Effector memory CD8-positive, alpha-beta T cell (primary cell): ENCODE measurements at regions not wholly inside any gene's neighbourhood (a gene's known extent, or its start where the extent isn't known, plus 50 kb on each side); places are given as distances from the start of the nearest gene placed in this dataset.
"Not testable (repeated sequence)": the region's sequence is repeated elsewhere in the genome, so short reads cannot be mapped to it uniquely, and the experiment has no call there.

Experiments
- ATAC-seq: fragments of 150-1000 bp; cut with Tn5 transposase; replicated peaks from 2 replicates; pipeline ENCODE4 v1.10.0; 2021; ENCODE audit warnings: mild to moderate bottlenecking, moderate library complexity
- DNase-seq, 3 experiments: peaks; one replicate each; pipeline ENCODE4 v3.0.0; 2021
- H3K27ac Mint-ChIP-seq, 2 donors: one replicate each; pipeline ENCODE4 v1.8.0; 2022; ENCODE audit warnings: mild to moderate bottlenecking in 2 of 2, mixed read lengths in 2 of 2, moderate library complexity in 2 of 2
- H3K27me3 Mint-ChIP-seq, 2 donors: one replicate each; pipeline ENCODE4 v1.8.0; 2022; ENCODE audit warnings: mixed read lengths in 2 of 2
- H3K36me3 Mint-ChIP-seq: one replicate; pipeline ENCODE4 v1.8.0; 2022; ENCODE audit warnings: mild to moderate bottlenecking, moderate library complexity, mixed read lengths; ENCODE audit not compliant: insufficient read depth
- H3K4me1 Mint-ChIP-seq, 2 donors: one replicate each; pipeline ENCODE4 v1.8.0; 2022; ENCODE audit warnings: low read depth in 2 of 2, mixed read lengths in 2 of 2
- H3K4me3 Mint-ChIP-seq, 2 donors: one replicate each; pipeline ENCODE4 v1.8.0; 2022; ENCODE audit warnings: mild to moderate bottlenecking in 2 of 2, mixed read lengths in 2 of 2, moderate library complexity in 2 of 2
- H3K9me3 Mint-ChIP-seq, 2 donors: one replicate each; pipeline ENCODE4 v1.8.0; 2022; ENCODE audit warnings: mixed read lengths in 2 of 2

DNA sequence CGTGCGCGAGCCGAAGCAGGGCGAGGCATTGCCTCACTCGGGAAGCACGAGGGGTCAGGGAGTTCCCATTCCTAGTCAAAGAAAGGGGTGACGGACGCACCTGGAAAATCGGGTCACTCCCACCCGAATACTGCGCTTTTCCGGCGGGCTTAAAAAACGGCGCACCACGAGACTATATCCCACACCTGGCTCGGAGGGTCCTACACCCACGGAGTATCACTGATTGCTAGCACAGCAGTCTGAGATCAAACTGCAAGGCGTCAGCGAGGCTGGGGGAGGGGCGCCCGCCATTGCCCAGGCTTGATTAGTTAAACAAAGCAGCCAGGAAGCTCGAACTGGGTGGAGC is 520.0 kb upstream of the GRM7 start:
- H3K9me3 Mint-ChIP-seq, H3K4me1 Mint-ChIP-seq, H3K4me3 Mint-ChIP-seq, H3K27me3 Mint-ChIP-seq, ATAC-seq, H3K36me3 Mint-ChIP-seq, H3K27ac Mint-ChIP-seq, DNase-seq: not testable (repeated sequence)

DNA sequence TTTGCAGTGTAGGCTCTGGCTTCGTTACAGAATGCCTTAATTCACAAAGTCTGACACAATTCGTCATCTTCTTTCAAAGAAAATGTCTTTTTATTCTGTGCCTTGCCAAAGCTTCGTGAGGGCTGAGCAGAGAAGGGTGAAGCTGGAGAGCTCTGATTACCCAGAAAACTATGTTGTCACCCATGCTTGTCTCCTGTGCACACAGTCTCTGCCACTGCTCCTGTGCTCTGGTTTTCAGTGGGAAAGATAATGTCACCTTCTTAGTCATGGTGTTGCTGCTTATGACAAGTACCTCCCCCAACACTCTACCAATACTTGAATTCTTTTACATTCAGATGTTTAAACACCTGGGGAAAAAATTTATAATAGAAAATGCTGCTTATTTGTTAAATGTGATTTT is 509.2 kb upstream of the GRM7 start:
- ATAC-seq, result no peak
- no peaks in the 10 kb centered on the region for H3K27me3 Mint-ChIP-seq

DNA sequence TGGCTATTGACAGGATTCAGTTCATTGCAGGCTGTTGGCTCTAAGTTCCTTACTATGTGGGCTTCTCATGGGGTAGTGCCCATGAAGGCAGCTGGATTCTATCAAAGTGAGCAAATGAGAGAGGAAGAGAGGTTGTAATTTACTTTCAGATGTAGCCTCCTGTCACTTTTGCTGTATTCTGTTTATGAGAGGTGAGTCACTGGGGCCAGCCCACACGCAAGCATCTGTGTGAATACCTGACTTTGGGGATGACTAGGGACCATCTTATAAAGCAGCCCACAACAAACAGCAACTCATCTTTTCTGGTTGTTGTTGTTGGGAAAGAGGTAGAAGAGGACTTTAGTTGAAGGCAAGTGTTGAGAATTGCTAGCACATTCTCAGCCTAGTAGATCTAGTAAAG is 506.3 kb upstream of the GRM7 start:
- H3K4me3 Mint-ChIP-seq, result no peak overlapping the region
- DNase-seq (no peak), ATAC-seq (no peak)
- H3K36me3 Mint-ChIP-seq, result no peaks in the 10 kb centered on the region
- peaks cover 5 to 12% of the 10 kb centered on the region in 2 donors for H3K9me3 Mint-ChIP-seq
- H3K4me1 Mint-ChIP-seq, result no peaks in the 10 kb centered on the region
- H3K27me3 Mint-ChIP-seq, result no peaks in the 10 kb centered on the region
- H3K27ac Mint-ChIP-seq, result no peak overlapping the region

More for the DNA sequence above, 509.2 kb upstream of the GRM7 start:
- Mint-ChIP-seq H3K27ac (no peak overlapping the region), H3K36me3 (no peaks in the 10 kb centered on the region), H3K4me1 (no peaks in the 10 kb centered on the region), H3K9me3 (peaks cover 5 to 6% of the 10 kb centered on the region in 2 donors), H3K4me3 (no peak overlapping the region)
- no peak for DNase-seq

DNA sequence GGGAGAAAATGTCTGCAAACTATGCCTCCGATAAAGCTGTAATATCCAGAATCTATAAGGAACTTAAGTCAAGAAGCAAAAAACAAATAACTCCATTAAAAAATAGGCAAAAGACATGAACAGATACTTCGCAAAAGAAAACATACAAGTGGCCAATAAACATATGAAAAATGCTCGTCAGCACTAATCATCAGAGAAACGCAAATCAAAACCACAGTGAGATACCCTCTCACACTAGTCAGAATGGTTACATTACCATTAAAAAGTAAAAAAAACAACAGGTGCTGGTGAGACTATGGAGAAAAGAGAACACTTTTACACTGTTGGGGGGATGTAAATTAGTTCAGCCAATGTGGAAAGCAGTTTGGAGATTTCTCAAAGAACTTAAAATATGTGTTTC is 498.5 kb upstream of the GRM7 start:
- H3K27me3 Mint-ChIP-seq, result no peaks in the 10 kb centered on the region
- H3K9me3 Mint-ChIP-seq, result peaks cover 4 to 21% of the 10 kb centered on the region in 2 donors

GRCh38 chr3:6367171-6367570 is 493.7 kb upstream of the GRM7 start:
- no peaks in the 10 kb centered on the region for H3K27me3 Mint-ChIP-seq
- ATAC-seq, result no peak
- H3K4me3 Mint-ChIP-seq, result no peak overlapping the region

More for the DNA sequence above, 498.5 kb upstream of the GRM7 start:
- ATAC-seq (no peak), DNase-seq (no peak)
- no peak overlapping the region for H3K27ac Mint-ChIP-seq
- H3K4me3 Mint-ChIP-seq, result no peak overlapping the region
- H3K4me1 Mint-ChIP-seq, result no peaks in the 10 kb centered on the region
- H3K36me3 Mint-ChIP-seq, result no peaks in the 10 kb centered on the region

GRCh38 chr3:6392123-6392522 is 468.8 kb upstream of the GRM7 start:
- DNase-seq (no peak), ATAC-seq (no peak)
- H3K27me3 Mint-ChIP-seq, result no peaks in the 10 kb centered on the region
- no peaks in the 10 kb centered on the region for H3K4me1 Mint-ChIP-seq
- H3K27ac Mint-ChIP-seq, result no peak overlapping the region
- peaks cover 0 to 8% of the 10 kb centered on the region in 2 donors for H3K9me3 Mint-ChIP-seq
- no peak overlapping the region for H3K4me3 Mint-ChIP-seq
- no peaks in the 10 kb centered on the region for H3K36me3 Mint-ChIP-seq

More at GRCh38 chr3:6367171-6367570, 493.7 kb upstream of the GRM7 start:
- H3K4me1 Mint-ChIP-seq, result no peaks in the 10 kb centered on the region
- no peak for DNase-seq
- no peaks in the 10 kb centered on the region for H3K36me3 Mint-ChIP-seq
- peaks cover 10 to 16% of the 10 kb centered on the region in 2 donors for H3K9me3 Mint-ChIP-seq
- H3K27ac Mint-ChIP-seq, result no peak overlapping the region

DNA sequence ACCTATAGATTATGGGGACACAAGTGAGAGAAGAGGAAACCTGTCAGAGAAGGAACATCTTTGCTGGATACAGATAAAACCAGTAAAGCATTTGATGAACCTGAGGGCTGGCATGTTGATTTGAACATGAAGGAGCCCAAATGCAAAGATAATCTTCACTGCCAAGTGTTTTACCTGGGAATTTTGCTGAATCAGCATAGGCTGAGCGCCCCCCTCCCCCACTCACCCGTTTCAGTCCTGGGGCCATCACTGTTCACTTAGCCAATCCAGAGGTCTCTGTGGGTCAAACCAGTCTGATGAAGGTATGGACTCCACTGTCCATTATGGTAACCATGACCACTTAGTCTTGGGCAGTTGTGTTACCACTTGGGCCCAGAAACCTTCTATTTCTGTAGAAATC is 466.0 kb upstream of the GRM7 start:
- no peak overlapping the region for H3K27ac Mint-ChIP-seq
- H3K4me1 Mint-ChIP-seq, result no peaks in the 10 kb centered on the region
- DNase-seq, result no peak
- no peak for ATAC-seq
- no peaks in the 10 kb centered on the region for H3K27me3 Mint-ChIP-seq
- H3K4me3 Mint-ChIP-seq, result no peak overlapping the region
- H3K36me3 Mint-ChIP-seq, result no peaks in the 10 kb centered on the region
- H3K9me3 Mint-ChIP-seq, result peaks cover 17 to 22% of the 10 kb centered on the region in 2 donors

GRCh38 chr3:6396631-6397030 is 464.3 kb upstream of the GRM7 start:
- ATAC-seq, result no peak
- no peak for DNase-seq
- Mint-ChIP-seq H3K9me3 (peaks cover 17 to 22% of the 10 kb centered on the region in 2 donors), H3K27ac (no peak overlapping the region), H3K4me3 (no peak overlapping the region), H3K27me3 (no peaks in the 10 kb centered on the region), H3K4me1 (no peaks in the 10 kb centered on the region), H3K36me3 (no peaks in the 10 kb centered on the region)

DNA sequence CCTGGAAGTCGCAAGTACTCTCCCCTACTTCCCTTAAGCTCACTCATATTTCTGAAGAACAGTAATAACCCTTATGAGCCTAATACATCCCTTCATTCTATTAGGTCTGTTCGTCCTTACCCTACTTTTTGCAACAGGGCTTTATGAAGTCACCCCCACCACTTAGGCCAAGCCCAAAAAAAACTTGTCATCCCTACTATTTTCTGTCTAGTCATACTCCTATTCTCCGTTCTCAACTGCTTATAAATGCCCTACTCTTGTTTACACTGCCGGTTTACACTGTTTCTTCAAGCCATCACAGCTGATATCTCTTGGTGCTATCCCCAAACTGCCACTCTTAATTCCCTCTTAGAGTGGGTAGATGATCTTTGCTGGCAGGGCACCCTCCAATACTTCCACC is 458.2 kb upstream of the GRM7 start:
- not testable (repeated sequence) for H3K27ac Mint-ChIP-seq

GRCh38 chr3:6406923-6407322 is 454.0 kb upstream of the GRM7 start:
- not testable (repeated sequence) for H3K36me3 Mint-ChIP-seq, H3K4me3 Mint-ChIP-seq, H3K27me3 Mint-ChIP-seq, DNase-seq, H3K4me1 Mint-ChIP-seq, ATAC-seq, H3K27ac Mint-ChIP-seq, H3K9me3 Mint-ChIP-seq

More for the DNA sequence above, 458.2 kb upstream of the GRM7 start:
- peaks cover 11 to 20% of the 10 kb centered on the region in 2 donors for H3K9me3 Mint-ChIP-seq
- DNase-seq, H3K4me1 Mint-ChIP-seq, H3K27me3 Mint-ChIP-seq, H3K4me3 Mint-ChIP-seq, ATAC-seq, H3K36me3 Mint-ChIP-seq: not testable (repeated sequence)

DNA sequence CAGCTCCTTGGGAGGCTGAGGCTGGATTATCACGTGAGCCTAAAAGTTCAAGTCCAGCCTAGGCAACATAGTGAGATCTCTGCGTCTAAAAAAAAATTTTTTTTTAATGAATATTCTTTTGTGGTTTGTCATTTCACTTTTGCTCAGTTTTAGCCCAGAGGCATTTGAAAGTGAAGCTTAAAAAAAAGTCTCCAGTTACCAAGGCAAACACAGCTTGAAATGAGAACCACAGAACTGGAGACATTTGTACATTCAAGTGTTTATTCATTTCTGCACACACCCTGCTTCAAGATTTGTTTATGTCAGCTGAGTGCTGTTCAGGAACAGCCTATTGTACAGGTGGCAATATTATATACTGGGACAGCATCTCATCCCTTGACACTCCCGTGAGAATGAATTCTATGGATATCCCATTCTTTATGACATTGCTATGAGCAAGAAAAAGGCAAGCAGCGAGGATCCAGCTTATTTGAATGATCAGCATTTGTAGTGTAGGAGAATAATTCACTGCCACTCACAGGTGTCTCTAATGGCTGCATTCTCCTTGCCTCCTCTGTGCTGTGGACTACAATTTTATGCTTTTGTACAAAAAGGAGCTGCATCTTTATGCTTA is 444.8 kb upstream of the GRM7 start:
- no peaks in the 10 kb centered on the region for H3K27me3 Mint-ChIP-seq
- H3K9me3 Mint-ChIP-seq, result peaks cover 4 to 7% of the 10 kb centered on the region in 2 donors

DNA sequence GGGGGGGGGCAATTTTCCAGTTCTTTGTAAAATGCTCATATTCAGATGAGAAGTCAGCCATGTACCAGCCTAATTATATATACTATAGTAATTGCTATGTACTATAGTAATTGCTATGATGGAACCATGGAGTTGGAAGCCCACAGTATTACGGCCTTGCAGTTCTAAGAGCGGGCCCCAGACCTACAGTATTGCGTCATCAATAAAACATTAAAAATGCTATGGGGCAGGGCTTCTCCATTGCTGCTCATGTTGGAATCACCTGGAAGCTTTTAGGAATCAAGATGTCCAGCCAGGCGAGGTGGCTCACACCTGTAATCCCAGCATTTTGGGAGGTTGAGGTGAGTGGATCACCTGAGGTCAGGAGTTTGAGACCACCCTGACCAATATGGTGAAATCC is 443.7 kb upstream of the GRM7 start:
- Mint-ChIP-seq H3K36me3 (no peaks in the 10 kb centered on the region), H3K4me3 (no peak overlapping the region), H3K27me3 (no peaks in the 10 kb centered on the region), H3K27ac (no peak overlapping the region), H3K4me1 (no peaks in the 10 kb centered on the region), H3K9me3 (peaks cover 4 to 7% of the 10 kb centered on the region in 2 donors)
- DNase-seq, result no peak
- ATAC-seq, result no peak

More for the DNA sequence above, 444.8 kb upstream of the GRM7 start:
- H3K36me3 Mint-ChIP-seq, result no peaks in the 10 kb centered on the region
- H3K27ac Mint-ChIP-seq, result no peak overlapping the region
- H3K4me1 Mint-ChIP-seq, result no peaks in the 10 kb centered on the region
- no peak overlapping the region for H3K4me3 Mint-ChIP-seq
- ATAC-seq, result no peak
- DNase-seq, result no peak

GRCh38 chr3:6418485-6418884 is 442.4 kb upstream of the GRM7 start:
- H3K9me3 Mint-ChIP-seq, result peaks cover 0 to 11% of the 10 kb centered on the region in 2 donors
- H3K27ac Mint-ChIP-seq, result no peak overlapping the region
- no peaks in the 10 kb centered on the region for H3K4me1 Mint-ChIP-seq
- H3K4me3 Mint-ChIP-seq, result no peak overlapping the region
- H3K36me3 Mint-ChIP-seq, result no peaks in the 10 kb centered on the region
- H3K27me3 Mint-ChIP-seq, result no peaks in the 10 kb centered on the region
- ATAC-seq (no peak), DNase-seq (no peak)

DNA sequence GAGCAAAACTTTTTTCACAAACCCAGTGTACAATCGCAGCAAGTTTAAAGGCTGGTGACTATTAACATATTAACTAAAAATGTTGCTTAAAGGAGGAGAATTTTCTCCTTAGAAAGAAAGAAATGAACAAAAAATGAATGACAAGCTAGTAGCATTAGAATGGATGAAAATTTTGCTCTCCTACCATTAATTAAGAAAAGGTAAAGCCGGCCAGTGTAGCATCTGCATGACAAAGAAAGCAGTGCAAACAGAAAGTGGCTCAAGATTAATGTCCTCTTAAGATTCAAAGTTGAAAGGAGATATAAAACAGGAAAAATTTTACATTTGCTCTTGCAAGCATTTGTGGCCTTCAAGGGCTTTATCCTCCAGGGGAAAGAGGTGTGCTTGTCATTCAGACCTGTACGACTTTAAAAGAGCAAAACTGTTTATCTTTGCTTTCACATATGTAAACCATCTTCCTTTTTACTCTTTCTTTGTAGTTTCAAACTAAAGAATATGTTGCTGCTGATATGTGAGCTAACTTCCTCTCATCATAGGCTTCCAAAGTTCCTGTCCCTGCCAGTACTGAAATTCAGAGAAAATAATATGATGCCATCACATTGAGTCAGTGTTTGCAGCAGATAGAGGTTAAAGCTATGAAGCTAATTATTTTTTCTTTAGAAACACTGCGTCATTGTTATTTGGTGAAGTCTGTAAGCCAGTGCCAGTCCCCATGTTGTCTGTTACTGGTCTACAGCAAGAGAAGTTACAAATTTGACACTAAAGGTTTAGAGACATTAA is 439.1 kb upstream of the GRM7 start:
- no peaks in the 10 kb centered on the region for H3K4me1 Mint-ChIP-seq
- no peak for ATAC-seq

More for the DNA sequence above, 439.1 kb upstream of the GRM7 start:
- H3K4me3 Mint-ChIP-seq, result no peak overlapping the region
- H3K27ac Mint-ChIP-seq, result no peak overlapping the region
- H3K27me3 Mint-ChIP-seq, result no peaks in the 10 kb centered on the region
- no peaks in the 10 kb centered on the region for H3K36me3 Mint-ChIP-seq
- DNase-seq, result no peak
- H3K9me3 Mint-ChIP-seq, result peaks cover 0 to 31% of the 10 kb centered on the region in 2 donors
